ENCODE measurements at regions not wholly inside any gene's neighbourhood (a gene's known extent, or its start where the extent isn't known, plus 50 kb on each side); places are given as distances from the start of the nearest gene placed in this dataset.

DNA sequence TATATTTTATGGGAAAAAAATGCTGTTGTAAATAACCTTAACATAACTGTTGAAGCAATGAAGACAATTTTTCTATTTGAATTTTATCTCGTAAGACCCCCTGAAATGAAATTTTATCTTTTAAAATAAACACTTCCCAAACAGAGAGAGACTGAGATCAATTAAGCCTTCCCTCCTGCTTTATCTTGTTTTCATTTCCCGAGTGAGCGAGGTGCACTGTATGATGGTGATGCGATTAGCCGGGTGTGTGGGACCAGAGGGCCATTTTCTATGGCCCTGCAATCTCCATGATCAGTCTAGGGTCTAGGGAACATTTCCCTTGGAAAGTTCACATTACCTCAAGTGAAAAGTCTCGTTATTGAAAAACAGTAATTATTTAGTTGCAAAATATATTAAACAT, 134.1 kb upstream of the MID1 start:
- TF ChIP-seq, protein P1, sequence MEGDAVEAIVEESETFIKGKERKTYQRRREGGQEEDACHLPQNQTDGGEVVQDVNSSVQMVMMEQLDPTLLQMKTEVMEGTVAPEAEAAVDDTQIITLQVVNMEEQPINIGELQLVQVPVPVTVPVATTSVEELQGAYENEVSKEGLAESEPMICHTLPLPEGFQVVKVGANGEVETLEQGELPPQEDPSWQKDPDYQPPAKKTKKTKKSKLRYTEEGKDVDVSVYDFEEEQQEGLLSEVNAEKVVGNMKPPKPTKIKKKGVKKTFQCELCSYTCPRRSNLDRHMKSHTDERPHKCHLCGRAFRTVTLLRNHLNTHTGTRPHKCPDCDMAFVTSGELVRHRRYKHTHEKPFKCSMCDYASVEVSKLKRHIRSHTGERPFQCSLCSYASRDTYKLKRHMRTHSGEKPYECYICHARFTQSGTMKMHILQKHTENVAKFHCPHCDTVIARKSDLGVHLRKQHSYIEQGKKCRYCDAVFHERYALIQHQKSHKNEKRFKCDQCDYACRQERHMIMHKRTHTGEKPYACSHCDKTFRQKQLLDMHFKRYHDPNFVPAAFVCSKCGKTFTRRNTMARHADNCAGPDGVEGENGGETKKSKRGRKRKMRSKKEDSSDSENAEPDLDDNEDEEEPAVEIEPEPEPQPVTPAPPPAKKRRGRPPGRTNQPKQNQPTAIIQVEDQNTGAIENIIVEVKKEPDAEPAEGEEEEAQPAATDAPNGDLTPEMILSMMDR (IDR thresholded peaks at IDR 0.05; ENCODE audit: low read depth, low read length, missing control alignments) = no peak
- in situ Hi-C loops (cut with HindIII; ENCODE audit: low sequenced_read_pairs) = no loop called here
- no peak for DNase-seq (ENCODE audit: low read depth)
- no peak overlapping the region for H3K4me3 ChIP-seq (ENCODE audit: low read depth, low read length)

DNA sequence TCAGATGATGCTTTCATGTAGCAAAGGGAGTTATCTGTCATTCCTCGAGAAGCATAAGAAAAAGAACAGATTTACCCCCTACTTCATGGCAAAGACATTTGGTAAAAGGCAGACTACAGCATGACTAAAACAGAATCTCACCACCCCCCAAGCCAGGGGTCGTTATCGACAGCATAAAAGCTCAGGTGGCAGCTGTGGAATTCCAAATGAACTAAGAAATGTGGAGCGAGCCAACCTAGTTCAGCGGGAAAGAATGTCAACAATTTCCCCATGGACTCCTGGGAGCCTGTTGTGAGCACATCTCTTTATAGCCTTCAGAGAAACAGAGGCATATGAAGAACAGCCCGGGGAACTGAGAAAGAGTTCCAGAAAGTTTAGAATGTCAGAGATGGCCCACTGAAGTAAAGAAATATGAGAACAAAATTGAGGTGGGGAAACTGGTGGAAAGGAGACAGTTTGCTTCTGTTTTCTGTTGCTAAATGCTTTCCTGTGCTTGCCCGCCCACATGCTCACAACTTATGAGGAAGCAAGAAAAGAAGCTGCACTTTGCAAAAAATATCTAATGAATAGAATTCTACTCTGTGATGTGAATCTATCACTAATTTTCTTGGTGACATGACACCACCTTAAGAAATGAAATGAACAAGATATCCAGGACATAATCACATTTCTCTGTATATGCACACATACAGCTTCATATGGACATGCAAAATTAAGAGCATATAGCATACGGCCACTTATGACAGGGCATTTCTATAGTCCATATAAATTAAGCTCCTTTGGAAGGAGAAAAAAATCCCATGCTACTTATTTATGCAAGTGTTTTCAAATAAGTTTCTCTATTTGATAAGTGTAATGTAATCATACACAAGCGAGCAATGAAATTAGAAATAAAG, 135.3 kb upstream of the MID1 start:
- DNase-seq (ENCODE audit: low read depth) = peak; percentile 66

DNA sequence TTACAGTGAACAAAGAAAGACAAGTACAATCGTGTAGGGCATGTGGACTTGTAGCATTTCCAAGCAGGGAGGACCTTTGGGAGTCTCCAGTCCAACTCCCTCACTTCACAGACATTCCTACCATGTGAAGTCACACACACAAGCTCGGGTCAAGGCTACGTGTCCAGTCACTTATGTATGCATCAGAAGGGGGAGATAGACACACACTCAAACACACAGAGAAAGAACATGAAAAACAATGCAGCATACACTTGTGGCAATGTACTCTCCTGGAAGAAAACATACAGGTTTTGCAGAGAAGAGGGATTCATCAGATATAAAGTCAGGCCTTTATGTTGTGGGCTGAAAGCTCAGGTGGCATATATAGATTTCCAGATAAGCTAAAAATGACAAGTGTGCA, 136.1 kb upstream of the MID1 start:
- in situ Hi-C loops (cut with HindIII; ENCODE audit: low sequenced_read_pairs) = no loop called here
- no peak overlapping the region for H3K4me3 ChIP-seq (ENCODE audit: low read depth, low read length)
- DNase-seq (ENCODE audit: low read depth) = peak; percentile 62
- TF ChIP-seq, protein P1 (IDR thresholded peaks at IDR 0.05; ENCODE audit: low read depth, low read length, missing control alignments) = no peak

More for the DNA sequence above, 135.3 kb upstream of the MID1 start:
- in situ Hi-C loops (cut with HindIII; ENCODE audit: low sequenced_read_pairs) = no loop called here
- TF ChIP-seq, protein P1 (IDR thresholded peaks at IDR 0.05; ENCODE audit: low read depth, low read length, missing control alignments) = no peak
- H3K4me3 ChIP-seq (ENCODE audit: low read depth, low read length) = no peak overlapping the region

DNA sequence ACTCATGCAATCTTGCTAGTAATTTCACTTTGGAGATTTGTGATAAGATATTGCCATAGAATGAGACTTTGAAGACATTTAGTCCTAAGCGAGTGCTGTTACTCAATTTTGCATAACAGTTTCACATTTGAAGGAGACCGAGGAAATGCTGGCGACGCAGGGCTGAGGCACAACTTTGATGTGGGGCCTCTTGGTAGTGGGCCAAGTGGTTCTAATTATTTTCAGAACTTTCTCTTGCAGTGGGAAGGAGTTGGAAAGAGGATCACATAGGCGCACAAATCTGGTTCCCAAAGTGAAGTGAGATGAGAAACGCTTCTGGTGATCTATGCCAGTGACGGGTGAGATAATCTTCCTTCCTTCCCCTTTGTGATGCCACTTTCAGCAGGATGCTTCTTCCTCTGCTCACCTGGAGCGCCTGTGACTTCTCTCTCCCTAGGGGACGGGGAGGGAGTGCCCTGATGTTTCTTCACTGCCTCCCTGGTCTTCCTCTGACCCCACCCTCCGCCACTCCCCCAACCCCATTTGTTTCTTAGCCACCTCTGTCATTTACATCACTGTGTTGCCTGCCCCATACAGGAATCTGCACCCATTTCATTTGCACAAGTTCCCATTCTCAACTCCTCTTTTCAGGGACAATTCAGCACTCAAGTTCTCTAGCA, 138.9 kb upstream of the MID1 start:
- TF ChIP-seq, protein P1 (IDR thresholded peaks at IDR 0.05; ENCODE audit: low read depth, low read length, missing control alignments) = no peak
- DNase-seq (ENCODE audit: low read depth) = no peak
- in situ Hi-C loops (cut with HindIII; ENCODE audit: low sequenced_read_pairs) = no loop called here
- H3K4me3 ChIP-seq (ENCODE audit: low read depth, low read length) = no peak overlapping the region

DNA sequence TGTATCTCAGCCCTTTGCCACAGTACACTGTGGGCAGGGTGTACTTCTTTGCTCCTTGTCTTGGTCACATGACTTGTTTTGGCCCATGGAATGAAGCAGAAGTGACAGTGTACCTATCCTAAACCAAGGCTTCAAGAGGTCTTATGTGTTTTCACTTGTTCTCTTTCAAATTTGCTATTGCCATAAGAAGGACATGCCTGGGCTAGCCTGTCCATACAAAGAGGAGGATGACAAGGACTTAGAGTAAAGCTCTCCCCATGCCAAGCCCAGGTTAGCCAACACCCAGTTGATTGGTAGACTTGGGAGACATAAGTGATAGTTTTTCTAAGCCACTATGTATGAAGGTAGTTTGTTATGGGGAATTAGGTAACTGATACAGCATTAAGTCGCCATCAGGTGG, 141.1 kb upstream of the MID1 start:
- TF ChIP-seq, protein P1 (IDR thresholded peaks at IDR 0.05; ENCODE audit: low read depth, low read length, missing control alignments) = no peak

DNA sequence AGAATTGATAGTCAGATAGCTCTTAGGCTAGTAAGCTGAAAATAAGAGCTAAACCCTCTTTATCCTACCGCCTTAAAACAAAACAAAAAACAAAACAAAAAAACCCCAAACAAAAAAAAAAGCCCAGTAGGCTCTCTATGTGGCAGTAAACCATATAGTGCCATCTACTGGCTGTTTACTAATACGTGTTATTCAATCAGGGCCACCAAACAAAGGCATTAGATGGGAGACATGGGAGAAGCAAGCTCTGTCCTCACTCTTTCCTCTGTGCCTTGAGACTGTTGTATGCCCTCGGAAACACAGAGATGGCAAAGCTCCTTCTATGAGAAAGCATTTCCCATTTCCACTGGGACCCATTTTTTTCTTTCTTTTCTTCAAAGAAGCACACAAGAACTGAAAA, 148.8 kb upstream of the MID1 start:
- no peak overlapping the region for H3K4me3 ChIP-seq (ENCODE audit: low read depth, low read length)
- TF ChIP-seq, protein P1 (IDR thresholded peaks at IDR 0.05; ENCODE audit: low read depth, low read length, missing control alignments) = peak; percentile 35
- in situ Hi-C loops (cut with HindIII; ENCODE audit: low sequenced_read_pairs) = no loop called here
- DNase-seq (ENCODE audit: low read depth) = no peak

More for the DNA sequence above, 141.1 kb upstream of the MID1 start:
- in situ Hi-C loops (cut with HindIII; ENCODE audit: low sequenced_read_pairs) = no loop called here
- no peak overlapping the region for H3K4me3 ChIP-seq (ENCODE audit: low read depth, low read length)
- no peak for DNase-seq (ENCODE audit: low read depth)

All from astrocyte of the cerebellum (primary cell).